Activated naive CD4-positive, alpha-beta T cell treated with Interleukin-2 at 50 U/mL for 16 hours (primary cell): ENCODE measurements at regions not wholly inside any gene's neighbourhood (a gene's known extent, or its start where the extent isn't known, plus 50 kb on each side); places are given as distances from the start of the nearest gene placed in this dataset.
"Not testable (repeated sequence)": the region's sequence is repeated elsewhere in the genome, so short reads cannot be mapped to it uniquely, and the experiment has no call there.

ENCODE experiments used
- DNase-seq: peaks from one replicate; pipeline ENCODE4 v3.0.0-alpha.2; 2020

- no peak for DNase-seq
These were observed 392.3 kb upstream of the ZEB2 start for GRCh38 chr2:144912206-144912605.

DNA sequence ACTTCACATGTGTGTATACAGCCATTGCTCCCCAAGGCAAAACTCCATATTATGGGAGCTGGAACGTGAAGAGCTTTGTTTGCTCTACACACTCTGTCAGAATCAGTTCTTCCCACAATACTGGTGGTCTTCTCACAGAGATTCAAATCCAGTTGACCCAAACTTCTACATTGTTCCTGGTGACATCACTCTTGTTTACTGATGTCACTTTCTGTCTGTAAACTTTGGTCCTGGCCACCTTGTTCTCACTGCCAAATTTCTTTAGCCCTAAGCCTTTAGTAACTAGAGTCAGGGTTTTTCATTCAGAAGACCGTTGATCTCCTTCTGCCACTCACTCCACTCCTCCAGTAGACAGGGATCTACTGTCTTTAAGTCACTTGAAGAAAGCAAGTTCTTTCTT, 386.0 kb upstream of the ZEB2 start:
- no peak for DNase-seq

- DNase-seq, result no peak
These were observed 384.7 kb upstream of the ZEB2 start for GRCh38 chr2:144904612-144905011.

- not testable (repeated sequence) for DNase-seq
These were observed 383.1 kb upstream of the ZEB2 start for GRCh38 chr2:144903045-144903444.

- not testable (repeated sequence) for DNase-seq
These were observed 381.5 kb upstream of the ZEB2 start for GRCh38 chr2:144901386-144901785.

- no peak for DNase-seq
These were observed 376.4 kb upstream of the ZEB2 start for GRCh38 chr2:144896341-144896740.

DNA sequence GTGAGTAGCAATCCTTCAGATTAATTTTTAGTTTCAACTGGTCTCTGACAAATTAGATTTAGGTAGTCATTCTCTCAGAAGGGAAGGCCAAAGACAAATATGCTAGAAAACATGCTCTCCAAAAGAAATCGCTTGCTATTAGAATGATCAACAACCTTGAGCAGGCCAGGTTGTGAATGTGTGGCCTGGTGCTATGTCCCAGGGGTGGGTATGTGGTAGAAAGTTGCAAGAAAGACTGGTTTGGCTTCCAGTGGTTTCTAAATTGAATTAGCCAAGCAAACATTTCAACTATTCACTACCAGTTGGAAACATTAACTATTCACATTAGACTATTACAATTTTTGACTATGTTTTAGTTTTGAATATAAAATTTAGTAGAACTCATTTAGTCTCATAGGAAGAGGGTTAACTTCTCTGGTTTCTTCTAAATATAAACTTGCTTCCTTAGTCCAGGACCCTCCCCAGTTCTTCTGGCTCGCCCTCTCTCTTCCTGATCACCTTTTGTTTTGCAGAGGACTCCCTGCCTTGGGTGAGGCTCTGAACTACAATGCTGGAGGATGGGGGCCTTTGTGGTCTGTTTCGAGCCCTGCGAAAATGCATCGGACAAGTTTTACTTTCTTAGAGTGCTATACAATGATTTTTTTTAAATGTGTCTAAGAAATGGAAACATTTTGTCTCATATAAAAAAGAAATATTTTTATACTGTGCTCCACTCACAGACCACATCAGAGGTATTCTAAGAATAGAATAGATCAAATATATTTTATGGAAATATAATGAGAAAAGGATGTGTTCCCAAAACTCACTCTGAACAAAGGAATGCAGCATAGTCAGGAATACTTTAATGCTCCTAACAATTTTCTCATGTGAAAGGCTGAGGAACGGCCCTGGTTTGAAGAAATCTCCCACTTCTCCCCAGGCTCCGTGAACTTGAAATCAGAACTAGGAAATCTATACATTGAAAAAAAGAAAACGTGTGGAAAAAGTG, 375.0 kb upstream of the ZEB2 start:
- DNase-seq, result no peak

DNA sequence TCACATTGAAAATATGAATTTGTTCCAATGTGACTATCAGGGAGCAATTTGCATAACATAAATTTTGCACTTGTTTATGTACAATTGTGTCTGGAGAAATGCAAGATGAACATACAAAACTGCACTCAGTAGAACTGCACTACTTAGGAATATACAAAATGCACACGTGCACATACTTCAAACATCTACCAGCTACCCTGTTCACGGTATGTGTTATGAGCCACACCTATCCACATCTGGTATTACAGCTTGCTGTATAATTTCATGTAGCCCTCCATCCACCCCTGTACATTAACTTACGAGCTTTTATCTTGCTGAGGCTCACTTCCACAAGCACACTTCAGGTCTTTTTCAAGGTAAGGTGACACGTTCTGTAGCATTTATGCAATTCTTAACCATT, 373.5 kb upstream of the ZEB2 start:
- no peak for DNase-seq

DNA sequence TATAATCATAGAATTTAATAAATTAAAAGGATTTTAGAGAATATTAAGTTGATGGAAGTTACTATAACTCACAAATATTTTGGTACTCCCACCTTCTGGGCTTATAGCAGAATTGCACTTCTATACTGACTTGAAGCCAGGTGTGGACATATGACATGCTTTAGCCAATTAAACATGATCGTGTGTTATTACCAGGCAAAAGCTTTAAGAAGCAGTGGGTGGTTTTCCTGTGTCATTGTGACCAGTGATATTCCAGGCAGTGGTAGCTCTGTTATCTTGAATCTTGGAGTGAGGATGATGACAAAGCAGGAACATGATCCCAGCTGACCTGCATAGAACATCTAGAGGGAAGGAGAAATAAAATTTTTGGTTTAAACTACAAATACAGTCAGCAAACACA, 370.9 kb upstream of the ZEB2 start:
- DNase-seq, result no peak

DNA sequence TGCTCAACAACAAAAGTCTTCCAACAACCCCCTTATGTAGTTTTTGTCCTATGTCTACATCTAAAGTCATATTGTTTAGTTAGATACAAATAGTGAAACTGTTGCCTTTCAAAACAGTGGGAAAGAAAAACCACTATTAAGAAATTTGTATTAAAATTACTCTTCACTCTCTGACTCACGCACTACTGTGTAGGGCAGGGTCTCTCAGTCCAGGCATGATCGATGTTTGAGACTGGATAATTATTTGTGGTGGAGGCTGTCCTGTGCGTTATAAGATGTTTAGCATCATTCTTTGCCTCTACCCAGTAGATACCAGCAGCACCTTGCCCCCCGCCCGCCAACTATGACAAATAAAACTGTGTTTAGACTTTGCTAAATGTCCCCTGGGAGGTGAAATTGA, 369.4 kb upstream of the ZEB2 start:
- no peak for DNase-seq

DNA sequence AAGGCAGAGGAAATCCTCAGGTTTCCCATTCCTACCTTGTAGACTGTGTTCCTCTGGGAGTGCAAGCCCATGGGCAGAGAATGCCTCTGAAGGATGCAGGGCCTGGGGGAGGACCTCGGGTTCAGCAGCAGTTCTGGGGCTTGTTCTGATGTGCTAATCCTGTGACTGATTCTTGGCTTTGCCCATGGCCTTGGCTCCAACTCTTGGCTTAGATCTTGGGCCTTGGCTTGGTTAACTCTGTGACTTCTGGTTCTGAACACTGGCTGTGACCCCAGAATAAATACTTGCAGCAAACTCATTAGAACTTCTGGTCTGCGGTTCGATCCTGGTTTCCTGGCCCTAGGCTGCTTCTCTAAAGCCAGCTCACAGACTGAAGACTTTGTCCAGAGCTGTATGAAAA, 366.9 kb upstream of the ZEB2 start:
- DNase-seq, result no peak

DNA sequence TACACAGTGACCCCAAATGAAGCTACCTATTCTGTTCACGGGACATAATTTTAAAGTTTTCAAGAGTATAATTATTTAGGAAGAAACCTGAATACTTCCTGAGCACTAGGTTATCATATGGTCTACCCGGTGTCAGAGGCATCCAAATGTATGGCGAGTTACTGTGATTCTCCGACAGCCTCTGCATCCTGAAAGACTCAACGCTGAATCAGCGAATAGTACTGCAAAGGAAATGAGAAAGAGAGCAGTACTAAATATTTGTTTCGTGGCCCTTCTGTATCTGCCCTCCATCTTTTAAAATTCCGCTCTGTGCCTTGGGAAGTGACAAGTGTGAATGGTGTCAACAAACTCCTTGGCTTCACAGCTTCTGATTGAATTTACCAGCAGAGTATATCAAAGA, 358.0 kb upstream of the ZEB2 start:
- DNase-seq, result no peak

GRCh38 chr2:144876013-144876412, 356.1 kb upstream of the ZEB2 start:
- no peak for DNase-seq

DNA sequence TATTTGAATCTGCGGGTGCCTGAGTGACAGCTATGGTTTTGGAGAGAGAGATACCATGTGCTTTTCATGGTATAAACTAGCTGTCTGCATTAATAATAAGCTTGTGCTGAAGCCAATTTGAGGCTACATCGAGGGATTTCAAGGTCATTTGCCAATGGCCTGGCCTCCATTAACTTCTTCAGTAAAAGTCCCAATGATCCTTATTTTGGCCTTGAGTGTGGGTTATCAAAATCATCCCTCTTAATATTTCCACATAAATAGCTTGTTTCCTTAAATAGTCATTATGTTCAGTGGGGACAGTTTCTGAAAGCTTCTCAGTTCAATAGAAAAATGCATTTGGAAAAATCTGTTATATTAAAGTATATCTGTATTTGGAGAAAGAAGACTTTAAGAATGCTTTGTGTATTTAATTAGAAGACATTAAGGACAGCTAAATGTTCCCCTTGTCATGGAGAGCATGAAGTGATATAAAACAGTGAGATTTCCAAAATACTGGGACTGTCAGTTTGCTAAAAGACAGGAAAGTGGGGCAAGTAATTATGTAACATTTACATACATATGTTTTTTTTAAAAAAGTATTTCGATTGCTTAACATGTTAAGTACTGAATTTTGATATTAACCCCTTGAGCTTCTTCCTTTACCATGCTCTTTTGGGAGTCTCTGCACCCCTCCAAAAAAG, 355.5 kb upstream of the ZEB2 start:
- no peak for DNase-seq

DNA sequence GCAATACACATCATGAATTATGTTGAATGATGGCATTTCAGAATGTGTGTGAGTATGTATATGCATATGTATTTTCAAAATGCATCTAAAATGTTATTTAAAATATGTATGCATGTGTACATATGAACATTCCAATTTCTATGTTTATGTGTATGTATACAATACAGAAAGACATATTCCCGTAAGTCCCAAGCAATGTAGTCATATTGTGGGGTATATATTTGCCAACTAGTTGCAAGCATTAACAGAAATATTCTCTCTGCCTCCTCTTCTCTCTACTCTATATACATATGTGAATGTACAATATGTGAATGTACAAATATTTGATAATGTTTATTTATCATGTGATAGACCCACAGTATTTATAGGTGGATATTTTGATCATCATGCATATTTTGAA, 345.8 kb upstream of the ZEB2 start:
- no peak for DNase-seq

DNA sequence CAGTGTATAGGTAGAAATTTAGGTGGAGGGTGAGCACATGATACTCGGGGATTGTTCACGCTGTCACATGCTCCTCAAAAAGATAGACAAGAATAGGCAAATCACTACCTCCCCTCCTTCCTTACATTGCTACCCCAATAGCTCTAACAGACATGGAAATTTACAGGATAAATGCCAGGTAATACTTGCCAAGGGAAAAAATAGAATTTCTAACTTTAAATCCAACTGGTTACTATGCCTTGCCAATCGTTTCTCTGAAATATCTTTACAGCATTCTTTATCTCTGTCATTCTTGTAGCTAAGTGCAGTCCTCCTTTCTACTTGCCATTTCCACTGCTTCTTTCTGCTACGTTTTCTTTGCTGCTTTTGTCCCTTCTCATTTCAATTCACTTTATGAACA, 339.8 kb upstream of the ZEB2 start:
- DNase-seq, result no peak

- DNase-seq, result no peak
These were observed 338.3 kb upstream of the ZEB2 start for GRCh38 chr2:144858211-144858610.

- no peak for DNase-seq
These were observed 334.7 kb upstream of the ZEB2 start for GRCh38 chr2:144854596-144854995.

GRCh38 chr2:144849612-144850011, 329.7 kb upstream of the ZEB2 start:
- DNase-seq, result no peak

- DNase-seq, result no peak
These were observed 328.5 kb upstream of the ZEB2 start for GRCh38 chr2:144848423-144848822.

GRCh38 chr2:144847347-144848080, 327.6 kb upstream of the ZEB2 start:
- DNase-seq, result no peak

DNA sequence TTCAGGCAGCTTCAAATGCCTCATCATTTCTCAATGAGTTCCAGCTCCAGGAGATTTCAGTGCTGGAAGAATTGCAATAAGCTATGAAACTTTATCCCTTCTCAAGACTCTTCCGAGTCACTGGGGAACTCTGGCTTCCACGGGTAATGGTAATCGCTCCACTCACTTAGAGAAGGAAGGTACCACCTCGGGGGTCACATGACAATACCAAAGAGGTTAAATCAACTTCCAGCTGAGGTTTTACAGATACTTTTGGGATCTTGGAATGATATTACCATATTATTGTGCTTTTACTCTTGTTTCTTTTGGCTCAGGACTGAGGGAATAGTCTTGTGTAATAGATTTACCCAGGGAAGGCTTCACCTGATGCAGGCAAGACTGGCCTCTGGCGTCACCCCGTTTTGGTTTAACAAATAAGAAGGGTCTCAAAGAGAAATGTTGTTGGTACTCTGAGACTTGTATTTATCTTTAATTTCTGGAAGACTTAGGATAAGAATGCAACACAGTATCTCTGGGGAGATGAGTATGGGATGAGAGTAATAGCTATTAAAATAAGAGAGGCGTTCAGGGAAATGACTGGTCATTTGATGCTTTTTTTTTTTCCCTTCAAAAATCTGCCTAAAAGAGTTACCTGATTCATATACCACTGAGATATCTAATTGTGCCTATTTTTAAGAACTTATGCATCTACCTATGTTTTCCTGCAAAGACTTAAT, 316.9 kb upstream of the ZEB2 start:
- no peak for DNase-seq
